Small intestine (tissue), 7 donors: ENCODE measurements at regions not wholly inside any gene's neighbourhood (a gene's known extent, or its start where the extent isn't known, plus 50 kb on each side); places are given as distances from the start of the nearest gene placed in this dataset.

Experiments used
- DNase-seq, 2 donors: peaks; one replicate each; pipeline versions ENCODE4 v3.0.0 to v3.0.0-alpha.2; 2013
- FAIRE-seq: peaks from 2 replicates; lab custom pipeline; 2012; peaks lifted over from hg19 to GRCh38; lab: Jason Lieb, UNC
- H3K27ac ChIP-seq, 3 donors: one replicate each; pipeline ENCODE4 v1.5.1; 2013; ENCODE audit warnings: low read length in 2 of 3, mild to moderate bottlenecking in 2 of 3, control low read depth in 1 of 3, inconsistent platforms in 1 of 3, low read depth in 1 of 3, moderate library complexity in 1 of 3
- H3K27me3 ChIP-seq, 3 donors: one replicate each; pipeline ENCODE4 v1.6.1; 2013; ENCODE audit warnings: low read length in 3 of 3, inconsistent platforms in 1 of 3; ENCODE audit not compliant: control insufficient read depth in 3 of 3, insufficient read depth in 3 of 3
- H3K36me3 ChIP-seq, 3 donors: one replicate each; pipeline ENCODE4 v1.6.1; 2013; ENCODE audit warnings: low read length in 3 of 3, inconsistent platforms in 1 of 3, low read depth in 1 of 3, mild to moderate bottlenecking in 1 of 3, moderate library complexity in 1 of 3; ENCODE audit not compliant: control insufficient read depth in 3 of 3, insufficient read depth in 2 of 3
- H3K4me1 ChIP-seq, 3 donors: one replicate each; pipeline ENCODE4 v1.6.1; 2013; ENCODE audit warnings: low read length in 2 of 3, inconsistent platforms in 1 of 3, low read depth in 1 of 3, mild to moderate bottlenecking in 1 of 3, moderate library complexity in 1 of 3; ENCODE audit not compliant: control insufficient read depth in 3 of 3, insufficient read depth in 2 of 3
- H3K4me3 ChIP-seq, 3 donors: one replicate each; pipeline ENCODE4 v1.5.1; 2013; ENCODE audit warnings: low read length in 3 of 3, control low read depth in 1 of 3, inconsistent platforms in 1 of 3, low read depth in 1 of 3, mild to moderate bottlenecking in 1 of 3, moderate library complexity in 1 of 3
- H3K9me3 ChIP-seq, 2 donors: one replicate each; pipeline ENCODE4 v1.6.1; 2013; ENCODE audit warnings: low read depth in 1 of 2, low read length in 1 of 2; ENCODE audit not compliant: control insufficient read depth in 2 of 2, insufficient read depth in 1 of 2
- WGBS, 3 donors: extraction: QIAGEN DNeasy Blood & Tissue Kit; methylation state at CpG; one replicate each; pipeline ENCODE4 v1.1.7; 2013; 5-methylcytosine and 5-hydroxymethylcytosine counted together
- donor health status: healthy with polysubstance abuse.
- donor health status: control.
- donor health status: control.
- donor health status: Bipolar disorder and iron deficiency.
- donor health status: healthy.

GRCh38 chr9:119043996-119044395, 325.2 kb downstream of the BRINP1 start:
- no peaks in the 10 kb centered on the region for H3K27me3 ChIP-seq
- no peaks in the 10 kb centered on the region for H3K9me3 ChIP-seq
- no peak overlapping the region for H3K27ac ChIP-seq
- WGBS, 3 donors = 85 to 91% (median 90%) methylated on average over 1 of the region's 1 CpG
- no peaks in the 10 kb centered on the region for H3K4me1 ChIP-seq
- H3K36me3 ChIP-seq = no peaks in the 10 kb centered on the region
- no peak overlapping the region for H3K4me3 ChIP-seq
- FAIRE-seq = no peak
- DNase-seq = no peak

GRCh38 chr9:119044806-119045205, 324.4 kb downstream of the BRINP1 start:
- DNase-seq (no peak), FAIRE-seq (no peak)
- Histone ChIP-seq H3K9me3 (no peaks in the 10 kb centered on the region), H3K36me3 (no peaks in the 10 kb centered on the region), H3K4me1 (no peaks in the 10 kb centered on the region), H3K27me3 (no peaks in the 10 kb centered on the region), H3K4me3 (no peak overlapping the region), H3K27ac (no peak overlapping the region)
- 23 to 30% (median 28%) methylated on average over 1 of the region's 1 CpG for WGBS, 3 donors

GRCh38 chr9:119047513-119048307, 321.5 kb downstream of the BRINP1 start:
- no peak overlapping the region for H3K27ac ChIP-seq
- no peak overlapping the region for H3K4me3 ChIP-seq
- H3K9me3 ChIP-seq = no peaks in the 10 kb centered on the region
- no peaks in the 10 kb centered on the region for H3K4me1 ChIP-seq
- DNase-seq (no peak), FAIRE-seq (no peak)
- H3K36me3 ChIP-seq = no peaks in the 10 kb centered on the region
- 66 to 79% (median 74%) methylated on average over 4 of the region's 4 CpGs for WGBS, 3 donors
- H3K27me3 ChIP-seq = no peaks in the 10 kb centered on the region

GRCh38 chr9:119050281-119050680, 319.0 kb downstream of the BRINP1 start:
- FAIRE-seq (no peak), DNase-seq (no peak)
- Histone ChIP-seq H3K9me3 (no peaks in the 10 kb centered on the region), H3K27me3 (no peaks in the 10 kb centered on the region), H3K36me3 (no peaks in the 10 kb centered on the region), H3K4me1 (no peaks in the 10 kb centered on the region), H3K27ac (no peak overlapping the region), H3K4me3 (no peak overlapping the region)

GRCh38 chr9:119052339-119053030, 316.8 kb downstream of the BRINP1 start:
- Histone ChIP-seq H3K4me3 (no peak overlapping the region), H3K27ac (no peak overlapping the region), H3K9me3 (no peaks in the 10 kb centered on the region), H3K4me1 (no peaks in the 10 kb centered on the region), H3K36me3 (no peaks in the 10 kb centered on the region), H3K27me3 (no peaks in the 10 kb centered on the region)
- DNase-seq = no peak
- WGBS, 3 donors = 57 to 74% (median 58%) methylated on average over 10 of the region's 10 CpGs
- FAIRE-seq = no peak

- Histone ChIP-seq H3K27me3 (no peaks in the 10 kb centered on the region), H3K27ac (no peak overlapping the region), H3K9me3 (no peaks in the 10 kb centered on the region), H3K36me3 (no peaks in the 10 kb centered on the region), H3K4me1 (no peaks in the 10 kb centered on the region), H3K4me3 (no peak overlapping the region)
- DNase-seq = no peak
- no peak for FAIRE-seq
- WGBS, 3 donors = 79 to 83% (median 80%) methylated on average over 1 of the region's 1 CpG
These were observed 316.2 kb downstream of the BRINP1 start for GRCh38 chr9:119053070-119053469.

GRCh38 chr9:119060629-119061385, 308.4 kb downstream of the BRINP1 start:
- no peak overlapping the region for H3K4me3 ChIP-seq
- H3K9me3 ChIP-seq = no peaks in the 10 kb centered on the region
- no peaks in the 10 kb centered on the region for H3K36me3 ChIP-seq
- no peaks in the 10 kb centered on the region for H3K27me3 ChIP-seq
- no peak overlapping the region for H3K27ac ChIP-seq
- H3K4me1 ChIP-seq = no peaks in the 10 kb centered on the region
- FAIRE-seq (no peak), DNase-seq (no peak)
- WGBS, 3 donors = 66 to 79% (median 70%) methylated on average over 2 of the region's 2 CpGs

GRCh38 chr9:119071636-119072035, 297.6 kb downstream of the BRINP1 start:
- FAIRE-seq (no peak), DNase-seq (no peak)
- Histone ChIP-seq H3K27me3 (no peaks in the 10 kb centered on the region), H3K4me3 (no peak overlapping the region), H3K36me3 (no peaks in the 10 kb centered on the region), H3K9me3 (no peaks in the 10 kb centered on the region), H3K27ac (no peak overlapping the region), H3K4me1 (no peaks in the 10 kb centered on the region)
